ENCODE measurements at regions not wholly inside any gene's neighbourhood (a gene's known extent, or its start where the extent isn't known, plus 50 kb on each side); places are given as distances from the start of the nearest gene placed in this dataset.

- DNase-seq (ENCODE audit: low spot score): peak; percentile 39
These were observed 244.9 kb downstream of the LOXHD1 start for GRCh38 chr18:46411867-46412690.

- DNase-seq (ENCODE audit: low spot score): peak; percentile 23
These were observed 244.1 kb downstream of the LOXHD1 start for GRCh38 chr18:46412916-46413315.

GRCh38 chr18:46413684-46414083 is 243.3 kb downstream of the LOXHD1 start:
- no peak for DNase-seq (ENCODE audit: low spot score)

GRCh38 chr18:46414863-46415262 is 242.2 kb downstream of the LOXHD1 start:
- DNase-seq (ENCODE audit: low spot score): no peak

GRCh38 chr18:46415532-46416252 is 241.3 kb downstream of the LOXHD1 start:
- DNase-seq (ENCODE audit: low spot score): no peak

GRCh38 chr18:46416706-46417638 is 240.0 kb downstream of the LOXHD1 start:
- no peak for DNase-seq (ENCODE audit: low spot score)

GRCh38 chr18:46418663-46419260 is 238.3 kb downstream of the LOXHD1 start:
- no peak for DNase-seq (ENCODE audit: low spot score)

- DNase-seq (ENCODE audit: low spot score): no peak
These were observed 237.5 kb downstream of the LOXHD1 start for GRCh38 chr18:46419391-46420141.

- no peak for DNase-seq (ENCODE audit: low spot score)
These were observed 235.0 kb downstream of the LOXHD1 start for GRCh38 chr18:46421973-46422551.

GRCh38 chr18:46422552-46423055 is 234.4 kb downstream of the LOXHD1 start:
- no peak for DNase-seq (ENCODE audit: low spot score)

GRCh38 chr18:46423226-46423805 is 233.7 kb downstream of the LOXHD1 start:
- no peak for DNase-seq (ENCODE audit: low spot score)

GRCh38 chr18:46424898-46425297 is 232.1 kb downstream of the LOXHD1 start:
- no peak for DNase-seq (ENCODE audit: low spot score)

- DNase-seq (ENCODE audit: low spot score): no peak
These were observed 231.5 kb downstream of the LOXHD1 start for GRCh38 chr18:46425511-46425910.

GRCh38 chr18:46426021-46426678 is 230.9 kb downstream of the LOXHD1 start:
- DNase-seq (ENCODE audit: low spot score): no peak

- no peak for DNase-seq (ENCODE audit: low spot score)
These were observed 230.4 kb downstream of the LOXHD1 start for GRCh38 chr18:46426679-46427047.
